ENCODE measurements at regions not wholly inside any gene's neighbourhood (a gene's known extent, or its start where the extent isn't known, plus 50 kb on each side); places are given as distances from the start of the nearest gene placed in this dataset.

GRCh38 chr15:29934251-29934650 lies 112.0 kb upstream of the TJP1 start:
- TF ChIP-seq CTCF (IDR thresholded peaks at IDR 0.05) (no peak), POLR2A (IDR thresholded peaks at IDR 0.05) (no peak)

Measured in Peyer's patch (tissue), 4 donors.